ENCODE measurements at regions not wholly inside any gene's neighbourhood (a gene's known extent, or its start where the extent isn't known, plus 50 kb on each side); places are given as distances from the start of the nearest gene placed in this dataset.

DNA sequence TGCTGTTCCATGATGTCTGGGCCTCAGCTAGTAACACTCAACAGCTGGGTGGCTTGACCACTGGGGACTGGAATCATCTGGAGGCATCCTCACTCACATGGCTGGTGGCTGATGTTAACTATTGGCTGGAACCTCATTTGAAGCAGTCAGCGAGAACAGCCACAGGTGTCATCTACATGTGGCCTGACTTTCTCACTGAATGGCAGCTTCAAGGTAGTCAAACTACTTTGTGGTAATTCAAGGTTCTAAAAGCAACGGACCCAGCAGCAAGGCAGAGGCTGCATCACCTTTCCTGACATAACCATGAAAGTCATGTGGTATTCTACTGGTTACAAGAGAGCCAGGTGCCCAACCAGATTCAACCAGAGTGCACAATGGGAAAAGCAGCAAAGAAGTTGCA, 115.9 kb upstream of the DST start:
- H3K4me1 ChIP-seq (ENCODE audit: insufficient read depth, insufficient read length), result no peaks in the 10 kb centered on the region
- H3K9ac ChIP-seq (ENCODE audit: insufficient read length, low read depth), result no peak overlapping the region
- peaks cover 2% of the 10 kb centered on the region for H3K36me3 ChIP-seq (ENCODE audit: insufficient read depth, insufficient read length, low read length)
- H3K27me3 ChIP-seq (ENCODE audit: insufficient read depth, insufficient read length), result no peaks in the 10 kb centered on the region
- no peaks in the 10 kb centered on the region for H3K9me3 ChIP-seq (ENCODE audit: insufficient read depth, low read length)
- no peak for DNase-seq (ENCODE audit: low read depth, low spot score)
- no peak overlapping the region for H3K4me3 ChIP-seq (ENCODE audit: insufficient read length, low read depth)
- no peak for TF ChIP-seq ZNF274 (IDR thresholded peaks at IDR 0.05; ENCODE audit: low read depth, low read length)
- TF ChIP-seq SUZ12 (IDR thresholded peaks at IDR 0.05; ENCODE audit: extremely low read depth, insufficient read depth, insufficient read length), result no peak
- TF ChIP-seq YY1 (IDR thresholded peaks at IDR 0.05; ENCODE audit: insufficient read depth, insufficient read length), result no peak

DNA sequence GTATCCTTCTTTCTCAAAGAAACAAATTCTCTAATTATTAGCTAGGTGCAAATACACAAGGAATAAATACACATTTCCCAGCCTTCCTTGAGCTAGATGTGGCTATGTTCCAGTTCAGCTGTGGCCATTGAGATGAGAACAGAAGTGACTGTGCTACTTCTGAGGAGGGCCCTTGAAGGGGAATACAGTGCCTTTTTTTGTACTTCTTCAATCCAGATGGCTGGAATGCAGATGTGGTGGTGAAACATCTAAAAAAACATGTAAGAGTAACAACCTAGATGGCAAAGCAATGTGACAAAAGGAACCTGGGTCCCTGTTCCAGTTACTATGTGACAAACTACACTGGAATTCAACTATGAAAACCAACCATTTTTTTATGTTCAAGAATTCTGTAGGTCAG, 115.4 kb upstream of the DST start:
- H3K9me3 ChIP-seq (ENCODE audit: insufficient read depth, low read length), result no peaks in the 10 kb centered on the region
- no peak overlapping the region for H3K9ac ChIP-seq (ENCODE audit: insufficient read length, low read depth)
- peaks cover 2% of the 10 kb centered on the region for H3K36me3 ChIP-seq (ENCODE audit: insufficient read depth, insufficient read length, low read length)
- DNase-seq (ENCODE audit: low read depth, low spot score), result no peak
- no peaks in the 10 kb centered on the region for H3K4me1 ChIP-seq (ENCODE audit: insufficient read depth, insufficient read length)
- TF ChIP-seq YY1 (IDR thresholded peaks at IDR 0.05; ENCODE audit: insufficient read depth, insufficient read length) (no peak), SUZ12 (IDR thresholded peaks at IDR 0.05; ENCODE audit: extremely low read depth, insufficient read depth, insufficient read length) (no peak), ZNF274 (IDR thresholded peaks at IDR 0.05; ENCODE audit: low read depth, low read length) (no peak)
- no peak overlapping the region for H3K4me3 ChIP-seq (ENCODE audit: insufficient read length, low read depth)
- H3K27me3 ChIP-seq (ENCODE audit: insufficient read depth, insufficient read length), result no peaks in the 10 kb centered on the region

- peaks cover 2% of the 10 kb centered on the region for H3K36me3 ChIP-seq (ENCODE audit: insufficient read depth, insufficient read length, low read length)
- no peaks in the 10 kb centered on the region for H3K9me3 ChIP-seq (ENCODE audit: insufficient read depth, low read length)
- no peaks in the 10 kb centered on the region for H3K27me3 ChIP-seq (ENCODE audit: insufficient read depth, insufficient read length)
- H3K4me3 ChIP-seq (ENCODE audit: insufficient read length, low read depth), result no peak overlapping the region
- no peaks in the 10 kb centered on the region for H3K4me1 ChIP-seq (ENCODE audit: insufficient read depth, insufficient read length)
- no peak overlapping the region for H3K9ac ChIP-seq (ENCODE audit: insufficient read length, low read depth)
- no peak for DNase-seq (ENCODE audit: low read depth, low spot score)
- TF ChIP-seq SUZ12 (IDR thresholded peaks at IDR 0.05; ENCODE audit: extremely low read depth, insufficient read depth, insufficient read length), result no peak
- TF ChIP-seq YY1 (IDR thresholded peaks at IDR 0.05; ENCODE audit: insufficient read depth, insufficient read length), result no peak
- no peak for TF ChIP-seq ZNF274 (IDR thresholded peaks at IDR 0.05; ENCODE audit: low read depth, low read length)
These were observed 114.9 kb upstream of the DST start for GRCh38 chr6:56757588-56757984.

DNA sequence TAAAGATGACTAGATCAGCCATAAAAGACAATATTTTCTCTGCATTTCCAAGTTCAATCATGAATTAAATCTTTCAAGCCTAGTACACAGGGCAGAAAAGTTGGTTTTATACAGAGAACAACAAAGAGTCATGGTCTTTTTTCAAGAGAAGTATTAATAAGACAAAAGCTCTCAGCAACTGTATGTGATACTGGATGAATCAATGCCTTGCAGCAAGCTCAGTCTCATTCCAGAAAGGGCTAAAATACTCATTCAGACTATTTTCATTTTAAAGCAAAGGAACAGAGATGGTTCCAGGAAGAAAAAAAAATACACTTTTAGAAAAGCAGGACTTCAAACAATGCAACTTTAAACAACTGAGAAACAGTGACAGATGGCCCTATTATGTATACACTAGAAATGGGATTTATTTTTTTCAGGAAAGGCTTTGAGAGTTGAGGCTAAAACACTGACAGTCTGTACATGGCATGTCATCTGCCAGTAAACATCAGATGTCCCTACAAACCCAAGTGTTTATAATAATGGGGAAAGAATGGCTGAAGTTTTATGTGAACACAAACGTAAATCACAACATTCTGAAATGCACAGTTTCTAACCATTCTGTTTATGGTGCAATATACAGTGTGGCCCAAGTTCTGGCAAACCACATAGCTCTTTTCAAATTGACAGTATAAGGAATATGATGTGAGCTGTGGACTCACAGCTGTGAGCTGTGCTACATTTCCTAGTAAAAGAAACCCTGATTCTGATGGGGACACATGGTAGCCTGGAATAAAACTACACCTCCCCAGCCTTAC, 114.3 kb upstream of the DST start:
- no peaks in the 10 kb centered on the region for H3K9me3 ChIP-seq (ENCODE audit: insufficient read depth, low read length)
- H3K9ac ChIP-seq (ENCODE audit: insufficient read length, low read depth), result no peak overlapping the region
- H3K4me3 ChIP-seq (ENCODE audit: insufficient read length, low read depth), result no peak overlapping the region
- no peak for TF ChIP-seq ZNF274 (IDR thresholded peaks at IDR 0.05; ENCODE audit: low read depth, low read length)
- no peak for TF ChIP-seq YY1 (IDR thresholded peaks at IDR 0.05; ENCODE audit: insufficient read depth, insufficient read length)
- no peak for TF ChIP-seq SUZ12 (IDR thresholded peaks at IDR 0.05; ENCODE audit: extremely low read depth, insufficient read depth, insufficient read length)
- peaks cover 2% of the 10 kb centered on the region for H3K36me3 ChIP-seq (ENCODE audit: insufficient read depth, insufficient read length, low read length)
- no peak for DNase-seq (ENCODE audit: low read depth, low spot score)
- no peaks in the 10 kb centered on the region for H3K4me1 ChIP-seq (ENCODE audit: insufficient read depth, insufficient read length)
- no peaks in the 10 kb centered on the region for H3K27me3 ChIP-seq (ENCODE audit: insufficient read depth, insufficient read length)

GRCh38 chr6:56756219-56756789, 113.6 kb upstream of the DST start:
- Histone ChIP-seq H3K9me3 (ENCODE audit: insufficient read depth, low read length) (no peaks in the 10 kb centered on the region), H3K9ac (ENCODE audit: insufficient read length, low read depth) (no peak overlapping the region), H3K27me3 (ENCODE audit: insufficient read depth, insufficient read length) (no peaks in the 10 kb centered on the region), H3K4me1 (ENCODE audit: insufficient read depth, insufficient read length) (no peaks in the 10 kb centered on the region), H3K4me3 (ENCODE audit: insufficient read length, low read depth) (no peak overlapping the region), H3K36me3 (ENCODE audit: insufficient read depth, insufficient read length, low read length) (peaks cover 2% of the 10 kb centered on the region)
- TF ChIP-seq SUZ12 (IDR thresholded peaks at IDR 0.05; ENCODE audit: extremely low read depth, insufficient read depth, insufficient read length) (no peak), YY1 (IDR thresholded peaks at IDR 0.05; ENCODE audit: insufficient read depth, insufficient read length) (no peak), ZNF274 (IDR thresholded peaks at IDR 0.05; ENCODE audit: low read depth, low read length) (no peak)
- no peak for DNase-seq (ENCODE audit: low read depth, low spot score)

DNA sequence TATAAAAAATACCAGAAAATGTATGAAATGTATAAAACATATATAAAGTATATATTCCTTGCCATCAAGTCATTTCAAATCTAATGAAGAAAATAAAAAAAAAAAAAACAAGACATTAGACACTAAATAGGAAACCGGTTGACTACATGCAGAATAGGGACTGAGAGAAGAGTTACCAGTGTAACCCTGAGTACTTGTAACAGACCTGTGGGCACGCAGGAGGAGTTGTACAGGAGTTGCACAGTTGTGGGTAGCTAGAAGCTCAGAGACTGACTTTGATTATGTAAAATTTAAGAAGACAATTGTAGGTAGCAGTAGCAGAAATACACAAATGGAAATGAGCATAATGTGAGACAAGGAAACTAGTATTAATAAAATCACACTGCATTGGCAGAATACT, 112.4 kb upstream of the DST start:
- no peak overlapping the region for H3K4me3 ChIP-seq (ENCODE audit: insufficient read length, low read depth)
- DNase-seq (ENCODE audit: low read depth, low spot score), result no peak
- H3K36me3 ChIP-seq (ENCODE audit: insufficient read depth, insufficient read length, low read length), result peaks cover 2% of the 10 kb centered on the region
- H3K9me3 ChIP-seq (ENCODE audit: insufficient read depth, low read length), result no peaks in the 10 kb centered on the region
- H3K27me3 ChIP-seq (ENCODE audit: insufficient read depth, insufficient read length), result no peaks in the 10 kb centered on the region
- no peak overlapping the region for H3K9ac ChIP-seq (ENCODE audit: insufficient read length, low read depth)
- no peaks in the 10 kb centered on the region for H3K4me1 ChIP-seq (ENCODE audit: insufficient read depth, insufficient read length)
- TF ChIP-seq YY1 (IDR thresholded peaks at IDR 0.05; ENCODE audit: insufficient read depth, insufficient read length), result no peak
- no peak for TF ChIP-seq ZNF274 (IDR thresholded peaks at IDR 0.05; ENCODE audit: low read depth, low read length)
- TF ChIP-seq SUZ12 (IDR thresholded peaks at IDR 0.05; ENCODE audit: extremely low read depth, insufficient read depth, insufficient read length), result no peak

DNA sequence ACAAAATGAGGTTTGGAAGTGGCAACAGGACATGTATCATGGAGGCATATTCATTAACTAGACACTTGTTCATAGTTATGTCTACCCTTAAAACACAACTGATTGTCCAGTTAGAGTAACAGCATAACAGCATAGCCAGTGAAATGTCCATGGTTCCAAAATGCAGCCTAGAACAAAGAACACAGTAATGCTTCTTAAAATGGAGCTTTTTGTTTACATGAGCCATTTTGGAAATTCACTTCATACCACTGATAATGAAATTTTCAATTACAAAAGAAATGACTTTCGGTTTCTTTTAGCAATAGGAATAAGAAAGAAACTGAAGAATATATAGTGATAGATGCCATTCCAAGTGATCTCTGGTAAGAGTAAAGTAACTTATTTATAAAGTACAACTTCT, 111.1 kb upstream of the DST start:
- H3K27me3 ChIP-seq (ENCODE audit: insufficient read depth, insufficient read length), result no peaks in the 10 kb centered on the region
- no peak overlapping the region for H3K9ac ChIP-seq (ENCODE audit: insufficient read length, low read depth)
- no peaks in the 10 kb centered on the region for H3K9me3 ChIP-seq (ENCODE audit: insufficient read depth, low read length)
- no peak for TF ChIP-seq SUZ12 (IDR thresholded peaks at IDR 0.05; ENCODE audit: extremely low read depth, insufficient read depth, insufficient read length)
- TF ChIP-seq ZNF274 (IDR thresholded peaks at IDR 0.05; ENCODE audit: low read depth, low read length), result no peak
- no peak for TF ChIP-seq YY1 (IDR thresholded peaks at IDR 0.05; ENCODE audit: insufficient read depth, insufficient read length)
- DNase-seq (ENCODE audit: low read depth, low spot score), result no peak
- H3K4me3 ChIP-seq (ENCODE audit: insufficient read length, low read depth), result no peak overlapping the region
- no peaks in the 10 kb centered on the region for H3K4me1 ChIP-seq (ENCODE audit: insufficient read depth, insufficient read length)
- peaks cover 2% of the 10 kb centered on the region for H3K36me3 ChIP-seq (ENCODE audit: insufficient read depth, insufficient read length, low read length)

Data from NT2/D1 (cell line).